ENCODE measurements at regions not wholly inside any gene's neighbourhood (a gene's known extent, or its start where the extent isn't known, plus 50 kb on each side); places are given as distances from the start of the nearest gene placed in this dataset.

- TF ChIP-seq CTCF (IDR thresholded peaks at IDR 0.05; ENCODE audit: low read length) (no peak), EZH2 (IDR thresholded peaks at IDR 0.05; ENCODE audit: borderline replicate concordance, low read length) (no peak)
Measured at GRCh38 chr3:124107104-124107890, 115.4 kb upstream of the ROPN1 start.
